Activated CD8-positive, alpha-beta memory T cell treated with anti-CD3 and anti-CD28 coated beads for 4 hours (primary cell): ENCODE measurements at regions not wholly inside any gene's neighbourhood (a gene's known extent, or its start where the extent isn't known, plus 50 kb on each side); places are given as distances from the start of the nearest gene placed in this dataset.

Experiments used
- DNase-seq, 2 donors: peaks; one replicate each; pipeline ENCODE4 v3.0.0-alpha.2; 2020; ENCODE audit warnings: low read depth in 2 of 2

GRCh38 chr13:109370496-109370895, 415.9 kb downstream of the IRS2 start:
- no peak for DNase-seq

- no peak for DNase-seq
Observed at GRCh38 chr13:109369353-109370052, 416.9 kb downstream of the IRS2 start.

- DNase-seq: no peak
Observed at GRCh38 chr13:109368230-109368629, 418.2 kb downstream of the IRS2 start.

- DNase-seq: no peak
Observed at GRCh38 chr13:109366525-109366924, 419.9 kb downstream of the IRS2 start.

GRCh38 chr13:109363431-109363830, 423.0 kb downstream of the IRS2 start:
- no peak for DNase-seq

- no peak for DNase-seq
Observed at GRCh38 chr13:109362616-109363015, 423.8 kb downstream of the IRS2 start.

- no peak for DNase-seq
Observed at GRCh38 chr13:109361562-109362289, 424.7 kb downstream of the IRS2 start.

GRCh38 chr13:109357751-109358471, 428.5 kb downstream of the IRS2 start:
- DNase-seq: no peak

GRCh38 chr13:109355875-109356434, 430.4 kb downstream of the IRS2 start:
- no peak for DNase-seq

- DNase-seq: no peak
Observed at GRCh38 chr13:109355166-109355565, 431.2 kb downstream of the IRS2 start.

- DNase-seq: no peak
Observed at GRCh38 chr13:109351236-109351635, 435.1 kb downstream of the IRS2 start.

GRCh38 chr13:109348519-109349258, 437.7 kb downstream of the IRS2 start:
- no peak for DNase-seq

GRCh38 chr13:109346060-109346459, 440.3 kb downstream of the IRS2 start:
- no peak for DNase-seq

- DNase-seq: no peak
Observed at GRCh38 chr13:109345433-109345941, 440.9 kb downstream of the IRS2 start.

GRCh38 chr13:109344552-109345157, 441.7 kb downstream of the IRS2 start:
- no peak for DNase-seq

- no peak for DNase-seq
Observed at GRCh38 chr13:109336730-109337129, 449.7 kb downstream of the IRS2 start.

GRCh38 chr13:109333893-109334651, 452.3 kb downstream of the IRS2 start:
- no peak for DNase-seq

GRCh38 chr13:109332506-109333499, 453.6 kb downstream of the IRS2 start:
- no peak for DNase-seq

GRCh38 chr13:109331898-109332297, 454.5 kb downstream of the IRS2 start:
- no peak for DNase-seq
